ENCODE measurements at regions not wholly inside any gene's neighbourhood (a gene's known extent, or its start where the extent isn't known, plus 50 kb on each side); places are given as distances from the start of the nearest gene placed in this dataset.

- TF ChIP-seq CTCF (IDR thresholded peaks at IDR 0.05): no peak
- no peak for TF ChIP-seq POLR2AphosphoS5 (IDR thresholded peaks at IDR 0.05; ENCODE audit: low read depth, low read length)
- TF ChIP-seq TCF7L2 (IDR thresholded peaks at IDR 0.05; ENCODE audit: low read depth, low read length): no peak
- no peak for TF ChIP-seq REST (IDR thresholded peaks at IDR 0.05; ENCODE audit: insufficient read depth in 1 of 2, low read depth in 2 of 2, low read length in 1 of 2)
- no peak for TF ChIP-seq SIN3A (IDR thresholded peaks at IDR 0.05; ENCODE audit: borderline replicate concordance, insufficient read depth, low read depth, low read length)
These were observed 67.8 kb upstream of the ACYP2 start for GRCh38 chr2:54047658-54048057.

Data from Panc1 (cell line).